ENCODE measurements at regions not wholly inside any gene's neighbourhood (a gene's known extent, or its start where the extent isn't known, plus 50 kb on each side); places are given as distances from the start of the nearest gene placed in this dataset.
"Not testable (repeated sequence)": the region's sequence is repeated elsewhere in the genome, so short reads cannot be mapped to it uniquely, and the experiment has no call there.

DNA sequence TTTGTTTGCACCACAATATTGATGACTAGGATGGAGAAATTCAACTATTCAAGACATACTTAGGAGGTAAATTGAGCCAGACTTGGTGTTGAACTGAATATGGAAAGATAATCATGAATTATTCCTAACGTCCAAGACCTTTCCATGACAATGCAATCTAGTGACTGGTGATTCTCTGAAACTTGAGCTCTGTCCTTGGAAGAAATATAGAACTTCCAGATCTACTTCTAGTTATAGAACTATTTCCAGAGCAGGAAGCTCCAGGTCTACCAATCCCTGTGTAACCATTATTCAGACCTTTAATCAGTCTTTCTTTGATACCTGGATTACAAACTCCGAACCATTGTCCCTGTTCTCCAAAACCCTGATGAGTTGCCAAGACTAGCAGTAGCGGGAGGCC, 272.6 kb upstream of the SLC14A2 start:
- Histone ChIP-seq H3K9me3 (no peaks in the 10 kb centered on the region), H3K36me3 (no peaks in the 10 kb centered on the region), H3K27me3 (no peaks in the 10 kb centered on the region), H3K27ac (no peak overlapping the region), H3K4me1 (no peaks in the 10 kb centered on the region), H3K4me3 (no peak overlapping the region)
- no peak for TF ChIP-seq POLR2AphosphoS5 (IDR thresholded peaks at IDR 0.05)
- TF ChIP-seq, protein P1, sequence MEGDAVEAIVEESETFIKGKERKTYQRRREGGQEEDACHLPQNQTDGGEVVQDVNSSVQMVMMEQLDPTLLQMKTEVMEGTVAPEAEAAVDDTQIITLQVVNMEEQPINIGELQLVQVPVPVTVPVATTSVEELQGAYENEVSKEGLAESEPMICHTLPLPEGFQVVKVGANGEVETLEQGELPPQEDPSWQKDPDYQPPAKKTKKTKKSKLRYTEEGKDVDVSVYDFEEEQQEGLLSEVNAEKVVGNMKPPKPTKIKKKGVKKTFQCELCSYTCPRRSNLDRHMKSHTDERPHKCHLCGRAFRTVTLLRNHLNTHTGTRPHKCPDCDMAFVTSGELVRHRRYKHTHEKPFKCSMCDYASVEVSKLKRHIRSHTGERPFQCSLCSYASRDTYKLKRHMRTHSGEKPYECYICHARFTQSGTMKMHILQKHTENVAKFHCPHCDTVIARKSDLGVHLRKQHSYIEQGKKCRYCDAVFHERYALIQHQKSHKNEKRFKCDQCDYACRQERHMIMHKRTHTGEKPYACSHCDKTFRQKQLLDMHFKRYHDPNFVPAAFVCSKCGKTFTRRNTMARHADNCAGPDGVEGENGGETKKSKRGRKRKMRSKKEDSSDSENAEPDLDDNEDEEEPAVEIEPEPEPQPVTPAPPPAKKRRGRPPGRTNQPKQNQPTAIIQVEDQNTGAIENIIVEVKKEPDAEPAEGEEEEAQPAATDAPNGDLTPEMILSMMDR (IDR thresholded peaks at IDR 0.05), result no peak
- no peak for TF ChIP-seq POLR2A (IDR thresholded peaks at IDR 0.05)
- no peak for TF ChIP-seq EP300 (IDR thresholded peaks at IDR 0.05)
- WGBS, 5 donors, result 73 to 89% (median 86%) methylated on average over 3 of the region's 3 CpGs
- intact Hi-C loops (cut with DNase I; ENCODE audit: low total_unique reads), result no loop called here
- no peak for DNase-seq

DNA sequence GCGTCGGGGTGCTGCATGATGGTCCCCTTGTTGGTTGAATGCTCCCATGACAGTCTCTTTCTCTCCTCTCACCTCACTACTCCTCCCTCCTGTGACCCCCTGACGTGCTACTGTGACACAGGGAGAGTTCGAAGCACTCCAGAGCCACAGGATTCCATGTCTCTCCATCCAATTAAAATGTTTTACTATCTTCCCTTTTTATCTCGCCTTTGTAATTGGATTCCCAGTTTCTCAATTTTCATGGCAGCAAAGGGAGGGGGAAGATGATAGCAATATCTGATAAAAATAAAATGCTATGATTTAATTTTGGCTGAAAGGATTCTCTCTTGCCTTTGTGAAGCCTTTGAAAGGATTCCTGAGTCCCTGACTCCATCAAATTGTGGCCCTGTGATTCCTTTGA, 271.9 kb upstream of the SLC14A2 start:
- intact Hi-C loops (cut with DNase I; ENCODE audit: low total_unique reads), result no loop called here

DNA sequence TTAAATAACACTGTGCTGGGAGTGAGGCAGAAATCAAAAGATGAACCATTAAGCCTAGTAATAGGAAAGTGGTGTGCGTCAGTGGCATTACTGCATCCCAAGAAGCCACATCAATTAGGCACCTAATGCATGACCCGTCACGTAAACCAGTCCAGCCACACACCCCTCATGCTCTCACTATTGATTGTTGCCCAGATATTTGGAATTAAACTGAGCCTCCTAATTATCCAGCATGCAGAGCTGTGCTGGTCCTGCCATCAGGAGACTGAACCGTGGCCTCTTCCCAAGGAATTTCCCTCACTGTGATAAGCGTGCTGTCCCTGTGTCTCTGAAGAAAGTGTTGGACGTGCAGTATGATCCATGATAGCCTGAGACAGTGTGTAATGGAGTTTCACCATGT, 270.6 kb upstream of the SLC14A2 start:
- WGBS, 5 donors, result 79 to 92% (median 85%) methylated on average over 5 to 6 of the region's 6 CpGs
- intact Hi-C loops (cut with DNase I; ENCODE audit: low total_unique reads), result not testable (repeated sequence)

More for the DNA sequence above, 271.9 kb upstream of the SLC14A2 start:
- Histone ChIP-seq H3K4me3 (no peak overlapping the region), H3K4me1 (no peaks in the 10 kb centered on the region), H3K27me3 (no peaks in the 10 kb centered on the region), H3K36me3 (no peaks in the 10 kb centered on the region), H3K27ac (no peak overlapping the region), H3K9me3 (no peaks in the 10 kb centered on the region)
- TF ChIP-seq POLR2A (IDR thresholded peaks at IDR 0.05), result no peak
- TF ChIP-seq POLR2AphosphoS5 (IDR thresholded peaks at IDR 0.05), result no peak
- TF ChIP-seq, protein P1 (IDR thresholded peaks at IDR 0.05), result no peak
- no peak for TF ChIP-seq EP300 (IDR thresholded peaks at IDR 0.05)
- DNase-seq, result no peak
- WGBS, 5 donors, result 77 to 86% (median 80%) methylated on average over 5 of the region's 5 CpGs

DNA sequence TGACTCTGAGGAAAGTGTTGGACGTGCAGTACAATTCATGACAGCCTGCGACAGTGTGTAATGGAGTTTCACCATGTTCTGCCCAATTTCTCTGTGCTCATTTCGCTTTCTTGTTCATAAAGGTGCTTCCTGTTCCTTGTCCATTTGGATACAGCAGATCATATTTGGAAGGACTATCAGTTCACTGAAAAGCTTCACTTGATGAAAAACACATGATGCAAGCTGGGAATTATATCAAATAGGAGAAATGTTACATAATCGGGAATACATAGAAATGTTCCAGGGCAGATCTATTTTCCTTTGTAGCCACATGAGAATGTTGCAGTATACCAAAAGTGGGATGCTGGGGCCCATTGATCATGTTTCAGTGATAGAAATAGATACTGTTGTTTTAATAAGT, 266.3 kb upstream of the SLC14A2 start:
- WGBS, 5 donors, result 71 to 88% (median 86%) methylated on average over 4 of the region's 4 CpGs

More for the DNA sequence above, 270.6 kb upstream of the SLC14A2 start:
- H3K4me1 ChIP-seq, H3K36me3 ChIP-seq, H3K9me3 ChIP-seq, DNase-seq, H3K27me3 ChIP-seq, H3K4me3 ChIP-seq, H3K27ac ChIP-seq: not testable (repeated sequence)

DNA sequence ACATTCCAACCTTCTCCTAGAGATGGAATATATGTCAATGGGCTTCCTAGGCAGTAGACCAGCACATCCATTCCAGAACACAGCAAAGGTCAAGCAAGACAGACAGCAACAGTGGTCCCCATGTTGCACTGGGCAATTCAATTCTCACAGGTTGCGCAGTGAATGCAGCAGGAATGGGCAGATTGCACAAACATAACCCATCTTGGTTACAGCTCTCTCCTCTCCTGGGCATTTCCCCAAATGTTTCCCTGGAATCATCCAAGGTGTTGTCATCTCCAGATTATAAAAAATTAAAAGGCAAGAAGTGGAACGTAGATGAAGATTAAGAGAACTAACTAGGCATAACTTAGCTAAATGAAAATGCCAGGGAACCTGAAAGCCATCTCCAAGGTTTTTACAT, 265.8 kb upstream of the SLC14A2 start:
- Histone ChIP-seq H3K9me3 (no peaks in the 10 kb centered on the region), H3K27ac (no peak overlapping the region), H3K4me1 (no peaks in the 10 kb centered on the region), H3K27me3 (no peaks in the 10 kb centered on the region), H3K36me3 (no peaks in the 10 kb centered on the region), H3K4me3 (no peak overlapping the region)
- no peak for DNase-seq
- intact Hi-C loops (cut with DNase I; ENCODE audit: low total_unique reads), result no loop called here
- TF ChIP-seq POLR2A (IDR thresholded peaks at IDR 0.05), result no peak
- TF ChIP-seq, protein P1 (IDR thresholded peaks at IDR 0.05), result no peak
- 83 to 95% (median 93%) methylated on average over 2 of the region's 2 CpGs for WGBS, 5 donors

More for the DNA sequence above, 266.3 kb upstream of the SLC14A2 start:
- intact Hi-C loops (cut with DNase I; ENCODE audit: low total_unique reads), result no loop called here
- TF ChIP-seq POLR2A (IDR thresholded peaks at IDR 0.05) (no peak), POLR2AphosphoS5 (IDR thresholded peaks at IDR 0.05) (no peak), EP300 (IDR thresholded peaks at IDR 0.05) (no peak)
- TF ChIP-seq, protein P1 (IDR thresholded peaks at IDR 0.05), result no peak
- Histone ChIP-seq H3K4me3 (no peak overlapping the region), H3K27ac (no peak overlapping the region), H3K9me3 (no peaks in the 10 kb centered on the region), H3K36me3 (no peaks in the 10 kb centered on the region), H3K27me3 (no peaks in the 10 kb centered on the region), H3K4me1 (no peaks in the 10 kb centered on the region)
- DNase-seq, result no peak

Data from stomach (tissue), 8 donors.